ENCODE measurements at regions not wholly inside any gene's neighbourhood (a gene's known extent, or its start where the extent isn't known, plus 50 kb on each side); places are given as distances from the start of the nearest gene placed in this dataset.

DNA sequence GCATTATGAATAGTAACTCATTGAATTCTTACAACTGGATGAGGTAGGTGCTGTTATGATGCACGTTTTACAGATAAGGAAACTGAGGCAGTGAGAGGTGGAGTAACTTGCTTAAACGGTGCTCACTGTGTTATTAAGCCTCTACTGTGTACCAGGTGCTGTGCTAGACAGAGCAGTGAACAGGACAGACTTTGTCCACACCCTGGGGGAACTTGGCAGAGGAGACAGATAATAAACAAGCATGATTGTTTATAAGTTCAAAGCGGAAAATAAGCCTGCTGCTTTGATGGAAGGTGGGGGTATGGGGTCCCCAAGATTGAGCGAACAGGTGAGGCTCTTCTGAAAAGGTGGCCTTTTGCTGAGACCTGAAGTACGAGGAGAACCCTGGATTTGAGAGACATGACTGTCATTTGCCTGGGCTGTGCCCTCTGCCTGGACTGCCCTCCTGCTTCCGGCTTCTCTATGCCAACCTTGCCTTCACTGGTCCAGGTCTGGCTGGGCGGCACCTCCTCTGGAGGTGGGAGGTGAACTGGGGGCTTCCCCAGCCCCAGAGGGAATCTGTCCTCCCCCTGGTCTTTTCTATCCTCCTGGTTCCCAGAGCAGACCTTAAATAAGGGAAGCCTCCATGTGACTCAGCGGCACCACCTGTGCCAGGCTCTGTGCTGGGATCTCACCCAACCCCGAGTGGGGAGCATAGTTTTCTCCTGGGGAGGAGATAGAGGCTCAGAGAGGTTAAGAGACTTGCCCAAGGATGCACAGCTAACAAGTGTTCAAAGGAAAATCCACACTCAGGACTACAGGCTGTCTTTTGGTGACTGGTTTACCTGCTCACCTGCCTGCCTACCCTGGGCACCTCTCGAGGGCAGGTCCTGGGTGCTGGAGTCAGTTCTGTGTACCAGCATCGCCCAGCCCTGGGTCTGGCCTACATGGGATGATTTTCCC, 59.1 kb downstream of the CEBPB start:
- DNase-seq = no peak
- peaks cover 18% of the 10 kb centered on the region for H3K4me1 ChIP-seq (ENCODE audit: control insufficient read depth, insufficient read depth, low read length)
- no peaks in the 10 kb centered on the region for H3K9me3 ChIP-seq (ENCODE audit: control insufficient read depth, low read depth, low read length)
- 20% methylated on average over 1 of the region's 11 CpGs for WGBS (ENCODE audit: insufficient coverage, low lambda C conversion rate)
- H3K27me3 ChIP-seq (ENCODE audit: control insufficient read depth, insufficient read depth, low read length) = no peaks in the 10 kb centered on the region
- no peaks in the 10 kb centered on the region for H3K36me3 ChIP-seq (ENCODE audit: control insufficient read depth, insufficient read depth, low read length)
- no peak overlapping the region for H3K27ac ChIP-seq (ENCODE audit: low read length)
- no peak overlapping the region for H3K4me3 ChIP-seq (ENCODE audit: low read length)

DNA sequence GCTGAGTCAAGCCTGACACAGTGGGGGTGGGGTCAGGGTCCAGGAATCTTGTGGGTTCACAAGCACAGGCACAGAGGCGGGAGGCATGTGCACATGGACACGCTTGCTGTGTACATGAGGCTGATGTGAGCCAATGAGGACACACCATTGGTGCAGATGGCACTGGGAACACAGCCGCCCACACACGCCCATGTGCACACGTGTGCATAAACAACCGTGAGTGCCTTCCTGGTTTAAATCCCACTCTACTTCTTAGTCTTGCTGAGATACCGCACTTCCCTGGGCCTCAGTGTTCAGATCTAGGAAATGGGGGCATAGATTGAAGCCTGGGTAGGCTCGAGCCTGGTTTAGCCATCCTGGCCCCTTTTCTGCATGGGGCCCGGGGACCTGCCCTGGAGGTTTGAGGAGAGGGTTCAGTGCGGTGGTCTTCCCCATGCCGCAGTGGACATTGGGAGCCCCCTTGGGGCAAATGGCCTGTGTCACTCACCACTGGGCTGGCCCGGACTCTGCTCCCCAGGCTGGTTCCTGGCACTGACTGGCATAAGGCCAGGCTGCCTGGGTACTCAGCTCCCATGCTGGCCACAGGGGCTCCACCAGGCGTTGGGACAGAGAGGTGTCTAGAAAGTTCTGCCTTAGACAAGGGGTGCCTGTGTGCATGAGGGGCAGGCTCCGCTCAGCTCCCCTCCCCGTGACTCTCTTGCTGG, 60.2 kb downstream of the CEBPB start:
- H3K9me3 ChIP-seq (ENCODE audit: control insufficient read depth, low read depth, low read length) = no peaks in the 10 kb centered on the region
- no CpG with 5 or more reads among the region's 15 CpGs for WGBS (ENCODE audit: insufficient coverage, low lambda C conversion rate)

GRCh38 chr20:50251383-50251748, 60.7 kb downstream of the CEBPB start:
- WGBS (ENCODE audit: insufficient coverage, low lambda C conversion rate) = no CpG with 5 or more reads among the region's 11 CpGs
- no peak overlapping the region for H3K27ac ChIP-seq (ENCODE audit: low read length)
- H3K9me3 ChIP-seq (ENCODE audit: control insufficient read depth, low read depth, low read length) = no peaks in the 10 kb centered on the region
- H3K36me3 ChIP-seq (ENCODE audit: control insufficient read depth, insufficient read depth, low read length) = no peaks in the 10 kb centered on the region
- H3K27me3 ChIP-seq (ENCODE audit: control insufficient read depth, insufficient read depth, low read length) = no peaks in the 10 kb centered on the region
- no peak for DNase-seq
- peaks cover 14% of the 10 kb centered on the region for H3K4me1 ChIP-seq (ENCODE audit: control insufficient read depth, insufficient read depth, low read length)
- H3K4me3 ChIP-seq (ENCODE audit: low read length) = no peak overlapping the region

More for the DNA sequence above, 60.2 kb downstream of the CEBPB start:
- peaks cover 18% of the 10 kb centered on the region for H3K4me1 ChIP-seq (ENCODE audit: control insufficient read depth, insufficient read depth, low read length)
- H3K4me3 ChIP-seq (ENCODE audit: low read length) = no peak overlapping the region
- H3K27me3 ChIP-seq (ENCODE audit: control insufficient read depth, insufficient read depth, low read length) = no peaks in the 10 kb centered on the region
- no peaks in the 10 kb centered on the region for H3K36me3 ChIP-seq (ENCODE audit: control insufficient read depth, insufficient read depth, low read length)
- H3K27ac ChIP-seq (ENCODE audit: low read length) = no peak overlapping the region
- DNase-seq = no peak

GRCh38 chr20:50251992-50252511, 61.4 kb downstream of the CEBPB start:
- Histone ChIP-seq H3K36me3 (ENCODE audit: control insufficient read depth, insufficient read depth, low read length) (no peaks in the 10 kb centered on the region), H3K4me1 (ENCODE audit: control insufficient read depth, insufficient read depth, low read length) (peaks cover 14% of the 10 kb centered on the region), H3K9me3 (ENCODE audit: control insufficient read depth, low read depth, low read length) (no peaks in the 10 kb centered on the region), H3K4me3 (ENCODE audit: low read length) (no peak overlapping the region), H3K27ac (ENCODE audit: low read length) (no peak overlapping the region), H3K27me3 (ENCODE audit: control insufficient read depth, insufficient read depth, low read length) (no peaks in the 10 kb centered on the region)
- WGBS (ENCODE audit: insufficient coverage, low lambda C conversion rate) = no CpG with 5 or more reads among the region's 7 CpGs
- DNase-seq = no peak

GRCh38 chr20:50252701-50253100, 62.1 kb downstream of the CEBPB start:
- H3K9me3 ChIP-seq (ENCODE audit: control insufficient read depth, low read depth, low read length) = no peaks in the 10 kb centered on the region
- no peak overlapping the region for H3K27ac ChIP-seq (ENCODE audit: low read length)
- no CpG with 5 or more reads among the region's 7 CpGs for WGBS (ENCODE audit: insufficient coverage, low lambda C conversion rate)
- no peak for DNase-seq
- peaks cover 7% of the 10 kb centered on the region for H3K4me1 ChIP-seq (ENCODE audit: control insufficient read depth, insufficient read depth, low read length)
- H3K27me3 ChIP-seq (ENCODE audit: control insufficient read depth, insufficient read depth, low read length) = no peaks in the 10 kb centered on the region
- H3K36me3 ChIP-seq (ENCODE audit: control insufficient read depth, insufficient read depth, low read length) = no peaks in the 10 kb centered on the region
- no peak overlapping the region for H3K4me3 ChIP-seq (ENCODE audit: low read length)

DNA sequence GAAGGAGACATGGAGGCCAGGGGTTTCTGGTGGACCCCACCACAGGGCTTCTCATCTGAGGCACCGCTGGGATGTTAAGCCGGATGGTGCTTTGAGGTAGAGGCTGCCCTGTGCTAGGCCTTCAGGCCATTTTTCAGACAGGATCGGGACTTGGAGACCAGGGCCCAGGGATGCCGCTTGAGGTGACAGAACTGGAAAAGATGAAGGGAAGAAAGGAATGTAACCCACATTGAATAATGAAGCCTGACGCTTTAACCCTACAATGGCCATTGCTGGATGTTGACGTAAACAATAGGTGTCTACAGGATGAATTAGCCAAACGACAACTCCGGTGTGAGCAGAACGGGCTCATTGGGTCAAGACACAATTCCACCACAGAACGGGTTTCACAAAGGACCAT, 62.5 kb downstream of the CEBPB start:
- no peak for DNase-seq
- Histone ChIP-seq H3K9me3 (ENCODE audit: control insufficient read depth, low read depth, low read length) (no peaks in the 10 kb centered on the region), H3K27ac (ENCODE audit: low read length) (no peak overlapping the region), H3K36me3 (ENCODE audit: control insufficient read depth, insufficient read depth, low read length) (no peaks in the 10 kb centered on the region), H3K4me3 (ENCODE audit: low read length) (no peak overlapping the region), H3K4me1 (ENCODE audit: control insufficient read depth, insufficient read depth, low read length) (peaks cover 3% of the 10 kb centered on the region), H3K27me3 (ENCODE audit: control insufficient read depth, insufficient read depth, low read length) (no peaks in the 10 kb centered on the region)
- WGBS (ENCODE audit: insufficient coverage, low lambda C conversion rate) = no CpG with 5 or more reads among the region's 10 CpGs

DNA sequence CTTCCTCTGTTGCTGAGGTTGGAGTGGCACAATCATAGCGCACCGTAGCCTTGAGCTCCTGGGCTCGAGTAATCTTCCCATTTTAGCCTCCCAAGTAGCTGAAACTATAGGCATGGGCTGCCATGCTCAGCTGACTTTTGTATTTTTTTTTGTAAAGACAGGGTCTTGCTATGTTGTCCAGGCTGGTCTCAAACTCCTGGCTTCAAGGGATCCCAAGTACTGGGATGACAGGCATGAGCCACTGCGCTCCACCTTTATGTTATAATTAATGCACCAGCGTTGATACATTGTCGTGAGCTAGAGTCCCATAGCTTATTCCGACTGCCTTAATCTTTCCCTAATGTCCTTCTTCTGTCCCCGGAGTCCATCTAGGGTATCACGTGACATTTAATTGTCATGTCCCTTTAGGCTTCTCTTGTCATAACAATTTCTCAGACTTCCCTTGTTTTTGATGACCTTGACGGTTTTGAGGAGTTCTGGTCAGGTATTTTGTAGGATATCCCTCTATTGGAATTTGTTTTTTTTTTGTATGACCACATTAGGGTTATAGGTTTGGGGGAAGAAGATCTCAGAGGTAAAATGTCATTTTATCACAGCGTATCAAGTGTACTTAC, 63.9 kb downstream of the CEBPB start:
- Histone ChIP-seq H3K36me3 (ENCODE audit: control insufficient read depth, insufficient read depth, low read length) (no peaks in the 10 kb centered on the region), H3K4me1 (ENCODE audit: control insufficient read depth, insufficient read depth, low read length) (no peaks in the 10 kb centered on the region), H3K9me3 (ENCODE audit: control insufficient read depth, low read depth, low read length) (no peaks in the 10 kb centered on the region), H3K27me3 (ENCODE audit: control insufficient read depth, insufficient read depth, low read length) (no peaks in the 10 kb centered on the region), H3K27ac (ENCODE audit: low read length) (no peak overlapping the region), H3K4me3 (ENCODE audit: low read length) (no peak overlapping the region)
- no CpG with 5 or more reads among the region's 11 CpGs for WGBS (ENCODE audit: insufficient coverage, low lambda C conversion rate)
- no peak for DNase-seq

- Histone ChIP-seq H3K9me3 (ENCODE audit: control insufficient read depth, low read depth, low read length) (no peaks in the 10 kb centered on the region), H3K27me3 (ENCODE audit: control insufficient read depth, insufficient read depth, low read length) (no peaks in the 10 kb centered on the region), H3K4me1 (ENCODE audit: control insufficient read depth, insufficient read depth, low read length) (peaks cover 5% of the 10 kb centered on the region), H3K4me3 (ENCODE audit: low read length) (no peak overlapping the region), H3K36me3 (ENCODE audit: control insufficient read depth, insufficient read depth, low read length) (no peaks in the 10 kb centered on the region), H3K27ac (ENCODE audit: low read length) (no peak overlapping the region)
- no peak for DNase-seq
- no CpG with 5 or more reads among the region's 6 CpGs for WGBS (ENCODE audit: insufficient coverage, low lambda C conversion rate)
Observed at GRCh38 chr20:50256577-50256976, 65.9 kb downstream of the CEBPB start.

DNA sequence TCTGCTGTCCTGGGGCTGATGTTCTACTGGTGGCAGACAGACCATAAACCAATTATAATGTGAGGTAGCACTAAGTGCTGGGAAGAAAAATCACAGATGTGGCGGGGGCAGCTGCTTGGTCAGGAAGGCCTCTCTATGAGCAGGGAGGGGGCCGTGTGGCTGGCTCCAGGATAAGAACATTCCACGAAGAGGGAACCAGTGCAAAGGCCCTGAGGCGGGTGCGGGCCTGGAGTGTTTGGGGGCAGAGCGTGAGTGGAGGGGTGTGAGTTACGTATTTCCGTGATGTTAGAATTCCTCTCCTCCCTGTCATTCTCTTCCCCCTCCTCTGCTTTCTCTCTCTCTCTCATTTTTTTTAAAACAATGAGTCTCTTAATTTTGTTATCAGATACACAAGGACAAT, 67.2 kb downstream of the CEBPB start:
- peaks cover 5% of the 10 kb centered on the region for H3K4me1 ChIP-seq (ENCODE audit: control insufficient read depth, insufficient read depth, low read length)
- no peak overlapping the region for H3K4me3 ChIP-seq (ENCODE audit: low read length)
- no peak overlapping the region for H3K27ac ChIP-seq (ENCODE audit: low read length)
- DNase-seq = no peak
- WGBS (ENCODE audit: insufficient coverage, low lambda C conversion rate) = 80% methylated on average over 1 of the region's 8 CpGs
- no peaks in the 10 kb centered on the region for H3K9me3 ChIP-seq (ENCODE audit: control insufficient read depth, low read depth, low read length)
- H3K27me3 ChIP-seq (ENCODE audit: control insufficient read depth, insufficient read depth, low read length) = no peaks in the 10 kb centered on the region
- H3K36me3 ChIP-seq (ENCODE audit: control insufficient read depth, insufficient read depth, low read length) = no peaks in the 10 kb centered on the region

GRCh38 chr20:50258790-50259483, 68.3 kb downstream of the CEBPB start:
- H3K27ac ChIP-seq (ENCODE audit: low read length) = no peak overlapping the region
- no peak overlapping the region for H3K4me3 ChIP-seq (ENCODE audit: low read length)
- DNase-seq = no peak
- no peaks in the 10 kb centered on the region for H3K36me3 ChIP-seq (ENCODE audit: control insufficient read depth, insufficient read depth, low read length)
- WGBS (ENCODE audit: insufficient coverage, low lambda C conversion rate) = no CpG with 5 or more reads among the region's 8 CpGs
- H3K9me3 ChIP-seq (ENCODE audit: control insufficient read depth, low read depth, low read length) = no peaks in the 10 kb centered on the region
- no peaks in the 10 kb centered on the region for H3K27me3 ChIP-seq (ENCODE audit: control insufficient read depth, insufficient read depth, low read length)
- peaks cover 5% of the 10 kb centered on the region for H3K4me1 ChIP-seq (ENCODE audit: control insufficient read depth, insufficient read depth, low read length)

Measured in large intestine (tissue), 3 donors.